ENCODE measurements at regions not wholly inside any gene's neighbourhood (a gene's known extent, or its start where the extent isn't known, plus 50 kb on each side); places are given as distances from the start of the nearest gene placed in this dataset.

- Histone ChIP-seq H2BK20ac (ENCODE audit: low read depth, low read length, poor library complexity, severe bottlenecking) (no peak overlapping the region), H3K23me2 (ENCODE audit: insufficient read length, low read depth, low read length, poor library complexity, severe bottlenecking) (no peaks in the 10 kb centered on the region), H2BK12ac (ENCODE audit: insufficient read length, low read depth, low read length) (no peak overlapping the region), H3K9me3 (ENCODE audit: control insufficient read depth, low read depth, low read length) (no peaks in the 10 kb centered on the region), H4K91ac (ENCODE audit: insufficient read length, low read depth, low read length) (no peak overlapping the region), H2BK5ac (ENCODE audit: insufficient read length, low read length) (no peak overlapping the region), H4K20me1 (ENCODE audit: control insufficient read depth, insufficient read depth, insufficient read length) (no peaks in the 10 kb centered on the region), H3K4ac (ENCODE audit: low read depth, low read length) (no peak overlapping the region), H3K9ac (ENCODE audit: extremely low read depth, insufficient read length, low read length) (no peak overlapping the region), H3K14ac (ENCODE audit: insufficient read depth, low read length) (no peak overlapping the region), H2BK120ac (ENCODE audit: low read depth, low read length, poor library complexity, severe bottlenecking) (no peak overlapping the region), H2AFZ (ENCODE audit: low read length) (no peak overlapping the region), H3K23ac (ENCODE audit: insufficient read length, low read depth, low read length) (no peak overlapping the region), H2BK15ac (ENCODE audit: low read depth, low read length) (no peak overlapping the region), H3K56ac (ENCODE audit: insufficient read length, low read depth, low read length) (no peak overlapping the region), H3K27ac (ENCODE audit: insufficient read length, low read depth, low read length) (no peak overlapping the region), H3T11ph (ENCODE audit: low read length) (no peak overlapping the region), H3K79me1 (ENCODE audit: insufficient read depth, low read depth, low read length, poor library complexity, severe bottlenecking) (no peaks in the 10 kb centered on the region), H3K18ac (ENCODE audit: insufficient read length, low read depth, low read length) (no peak overlapping the region), H2AK5ac (ENCODE audit: insufficient read length, low read length) (no peak overlapping the region), H4K8ac (replicated peaks; ENCODE audit: insufficient read length, low read depth, low read length) (no peak overlapping the region), H3K27me3 (ENCODE audit: insufficient read depth, low read length) (no peaks in the 10 kb centered on the region), H4K5ac (ENCODE audit: insufficient read length, low read depth, low read length) (no peak overlapping the region), H3K4me1 (ENCODE audit: insufficient read depth, low read length) (no peaks in the 10 kb centered on the region), H3K4me2 (ENCODE audit: insufficient read depth, insufficient read length, low read length) (no peak overlapping the region), H3K79me2 (ENCODE audit: insufficient read depth, low read length) (no peaks in the 10 kb centered on the region)
- Mint-ChIP-seq H3K4me3 (no peak overlapping the region), H3K4me1 (no peaks in the 10 kb centered on the region), H3K9me3 (no peaks in the 10 kb centered on the region), H3K36me3 (ENCODE audit: insufficient read depth in 1 of 3, low read depth in 3 of 3) (no peaks in the 10 kb centered on the region), H3K27ac (no peak overlapping the region), H3K27me3 (ENCODE audit: low read depth) (no peaks in the 10 kb centered on the region; the same call in 1 of the 2 replicates)
- TF ChIP-seq CTCF (conservative IDR thresholded peaks at IDR 0.05): no peak
- DNase-seq: no peak
- WGBS (ENCODE audit: extremely low coverage, insufficient read length, low lambda C conversion rate): no CpG with 5 or more reads among the region's 2 CpGs
Observed at GRCh38 chr5:117089001-117089400, 514.4 kb upstream of the SEMA6A start.
